ENCODE measurements at regions not wholly inside any gene's neighbourhood (a gene's known extent, or its start where the extent isn't known, plus 50 kb on each side); places are given as distances from the start of the nearest gene placed in this dataset.

DNA sequence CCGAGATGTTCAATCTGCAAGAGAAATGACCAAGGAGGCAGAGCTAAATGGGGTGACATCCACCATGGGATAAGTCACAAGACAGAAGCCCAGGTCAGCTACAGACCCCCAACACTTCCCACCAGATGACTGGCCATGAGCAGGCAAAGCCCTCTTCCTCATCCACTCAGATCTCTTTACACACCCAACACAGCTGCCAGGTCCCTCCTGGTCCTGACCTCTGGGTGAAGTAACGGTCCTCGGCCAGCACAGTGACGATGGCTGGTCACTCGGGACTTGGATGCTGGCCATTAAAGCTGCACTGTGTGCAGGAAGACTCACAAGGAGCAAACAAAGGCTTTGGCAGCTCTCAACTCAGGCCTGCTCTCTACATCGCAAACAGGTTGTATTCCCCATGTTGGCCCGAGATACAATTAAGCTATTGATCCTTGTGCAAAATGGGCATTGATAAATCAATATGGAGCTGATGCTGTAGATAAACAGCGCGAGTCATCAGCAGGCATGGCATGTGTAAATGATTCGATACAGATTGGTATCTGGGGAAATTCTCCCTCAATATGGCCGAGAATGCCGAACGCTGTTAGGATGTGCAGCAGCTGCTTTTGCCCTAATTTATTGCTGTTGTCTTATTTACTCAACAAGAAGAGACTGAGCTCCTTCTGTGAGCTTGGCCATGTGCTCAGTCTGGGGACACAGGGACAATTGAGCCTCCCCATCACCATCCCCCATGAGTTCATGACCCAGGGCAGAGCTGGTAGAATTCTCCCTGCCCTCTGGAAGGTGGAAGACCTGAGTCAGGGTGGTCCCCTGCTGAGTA, 98.7 kb downstream of the C5orf15 start:
- Mint-ChIP-seq H3K27me3 (ENCODE audit: low read depth, poor library complexity) (peaks cover 21% of the 10 kb centered on the region), H3K27ac (no peak overlapping the region), H3K9me3 (peaks cover 24% of the 10 kb centered on the region), H3K36me3 (ENCODE audit: low read depth) (peaks cover under 1% of the 10 kb centered on the region), H3K4me3 (no peak overlapping the region), H3K4me1 (peaks cover 40% of the 10 kb centered on the region)
- TF ChIP-seq, protein P1, sequence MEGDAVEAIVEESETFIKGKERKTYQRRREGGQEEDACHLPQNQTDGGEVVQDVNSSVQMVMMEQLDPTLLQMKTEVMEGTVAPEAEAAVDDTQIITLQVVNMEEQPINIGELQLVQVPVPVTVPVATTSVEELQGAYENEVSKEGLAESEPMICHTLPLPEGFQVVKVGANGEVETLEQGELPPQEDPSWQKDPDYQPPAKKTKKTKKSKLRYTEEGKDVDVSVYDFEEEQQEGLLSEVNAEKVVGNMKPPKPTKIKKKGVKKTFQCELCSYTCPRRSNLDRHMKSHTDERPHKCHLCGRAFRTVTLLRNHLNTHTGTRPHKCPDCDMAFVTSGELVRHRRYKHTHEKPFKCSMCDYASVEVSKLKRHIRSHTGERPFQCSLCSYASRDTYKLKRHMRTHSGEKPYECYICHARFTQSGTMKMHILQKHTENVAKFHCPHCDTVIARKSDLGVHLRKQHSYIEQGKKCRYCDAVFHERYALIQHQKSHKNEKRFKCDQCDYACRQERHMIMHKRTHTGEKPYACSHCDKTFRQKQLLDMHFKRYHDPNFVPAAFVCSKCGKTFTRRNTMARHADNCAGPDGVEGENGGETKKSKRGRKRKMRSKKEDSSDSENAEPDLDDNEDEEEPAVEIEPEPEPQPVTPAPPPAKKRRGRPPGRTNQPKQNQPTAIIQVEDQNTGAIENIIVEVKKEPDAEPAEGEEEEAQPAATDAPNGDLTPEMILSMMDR (IDR thresholded peaks at IDR 0.05): no peak
- no peak for DNase-seq

- H3K27ac Mint-ChIP-seq: no peak overlapping the region
- H3K9me3 Mint-ChIP-seq: peaks cover 17% of the 10 kb centered on the region
- DNase-seq: peak; percentile 79
- no peak overlapping the region for H3K4me3 Mint-ChIP-seq
- peaks cover 26% of the 10 kb centered on the region for H3K27me3 Mint-ChIP-seq (ENCODE audit: low read depth, poor library complexity)
- peaks cover 47% of the 10 kb centered on the region for H3K4me1 Mint-ChIP-seq
- TF ChIP-seq, protein P1 (IDR thresholded peaks at IDR 0.05): peak; percentile 76
- H3K36me3 Mint-ChIP-seq (ENCODE audit: low read depth): no peaks in the 10 kb centered on the region
These were observed 99.4 kb downstream of the C5orf15 start for GRCh38 chr5:133868946-133869518.

- no peak for DNase-seq
- Mint-ChIP-seq H3K27me3 (ENCODE audit: low read depth, poor library complexity) (peaks cover 21% of the 10 kb centered on the region), H3K4me1 (peaks cover 55% of the 10 kb centered on the region), H3K36me3 (ENCODE audit: low read depth) (no peaks in the 10 kb centered on the region), H3K9me3 (peaks cover 7% of the 10 kb centered on the region), H3K27ac (no peak overlapping the region), H3K4me3 (no peak overlapping the region)
- TF ChIP-seq, protein P1 (IDR thresholded peaks at IDR 0.05): no peak
These were observed 100.4 kb downstream of the C5orf15 start for GRCh38 chr5:133867851-133868545.

DNA sequence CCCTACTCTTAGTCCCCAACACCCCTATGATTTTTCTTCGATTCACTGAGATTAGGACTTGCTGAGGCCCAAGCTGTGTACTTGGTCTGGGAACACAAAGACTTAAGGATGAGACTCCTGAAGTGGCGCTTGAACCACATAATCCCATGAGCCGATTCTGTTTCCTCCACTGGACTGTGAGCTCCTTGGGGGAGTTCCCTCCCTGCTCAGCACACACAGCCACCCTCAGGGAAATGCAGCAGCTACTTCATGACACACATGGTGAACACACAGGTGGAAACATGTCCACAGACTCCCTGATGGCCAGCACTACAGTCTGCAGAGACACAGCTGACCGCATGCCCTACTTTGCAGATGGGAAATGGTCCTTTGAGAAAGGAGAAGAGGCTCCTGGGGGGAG, 101.1 kb downstream of the C5orf15 start:
- peaks cover 55% of the 10 kb centered on the region for H3K4me1 Mint-ChIP-seq
- H3K27me3 Mint-ChIP-seq (ENCODE audit: low read depth, poor library complexity): peaks cover 18% of the 10 kb centered on the region
- no peak overlapping the region for H3K4me3 Mint-ChIP-seq
- TF ChIP-seq, protein P1 (IDR thresholded peaks at IDR 0.05): no peak
- peaks cover under 1% of the 10 kb centered on the region for H3K9me3 Mint-ChIP-seq
- H3K36me3 Mint-ChIP-seq (ENCODE audit: low read depth): no peaks in the 10 kb centered on the region
- no peak overlapping the region for H3K27ac Mint-ChIP-seq
- DNase-seq: no peak

GRCh38 chr5:133866903-133867245, 101.6 kb downstream of the C5orf15 start:
- H3K4me3 Mint-ChIP-seq: no peak overlapping the region
- H3K27me3 Mint-ChIP-seq (ENCODE audit: low read depth, poor library complexity): peaks cover 21% of the 10 kb centered on the region
- H3K4me1 Mint-ChIP-seq: peaks cover 55% of the 10 kb centered on the region
- H3K27ac Mint-ChIP-seq: no peak overlapping the region
- H3K36me3 Mint-ChIP-seq (ENCODE audit: low read depth): no peaks in the 10 kb centered on the region
- DNase-seq: no peak
- TF ChIP-seq, protein P1 (IDR thresholded peaks at IDR 0.05): no peak
- no peaks in the 10 kb centered on the region for H3K9me3 Mint-ChIP-seq

Data from nephron progenitor cell (in vitro differentiated cells).